ENCODE measurements at regions not wholly inside any gene's neighbourhood (a gene's known extent, or its start where the extent isn't known, plus 50 kb on each side); places are given as distances from the start of the nearest gene placed in this dataset.
A peak's percentile ranks its signal among the peaks of the same experiment; 100 is the strongest.

GRCh38 chr6:140105241-140105640 is 730.8 kb upstream of the CITED2 start:
- no peak for DNase-seq (ENCODE audit: low read depth)
- no peak overlapping the region for H3K4me3 ChIP-seq (ENCODE audit: low read depth, low read length)

GRCh38 chr6:140101818-140102217 is 727.4 kb upstream of the CITED2 start:
- no peak overlapping the region for H3K4me3 ChIP-seq (ENCODE audit: low read depth, low read length)
- DNase-seq (ENCODE audit: low read depth) = no peak
- TF ChIP-seq CTCF (IDR thresholded peaks at IDR 0.05; ENCODE audit: control insufficient read depth, extremely low read depth, insufficient read depth) = no peak

More at GRCh38 chr6:140105241-140105640, 730.8 kb upstream of the CITED2 start:
- TF ChIP-seq CTCF (IDR thresholded peaks at IDR 0.05; ENCODE audit: control insufficient read depth, extremely low read depth, insufficient read depth) = no peak

GRCh38 chr6:140101367-140101766 is 726.9 kb upstream of the CITED2 start:
- no peak overlapping the region for H3K4me3 ChIP-seq (ENCODE audit: low read depth, low read length)
- no peak for TF ChIP-seq CTCF (IDR thresholded peaks at IDR 0.05; ENCODE audit: control insufficient read depth, extremely low read depth, insufficient read depth)
- DNase-seq (ENCODE audit: low read depth) = no peak

- DNase-seq (ENCODE audit: low read depth) = no peak
- no peak overlapping the region for H3K4me3 ChIP-seq (ENCODE audit: low read depth, low read length)
- TF ChIP-seq CTCF (IDR thresholded peaks at IDR 0.05; ENCODE audit: control insufficient read depth, extremely low read depth, insufficient read depth) = no peak
These were observed 721.1 kb upstream of the CITED2 start for GRCh38 chr6:140095532-140095931.

- no peak overlapping the region for H3K4me3 ChIP-seq (ENCODE audit: low read depth, low read length)
- DNase-seq (ENCODE audit: low read depth) = no peak
- no peak for TF ChIP-seq CTCF (IDR thresholded peaks at IDR 0.05; ENCODE audit: control insufficient read depth, extremely low read depth, insufficient read depth)
These were observed 717.4 kb upstream of the CITED2 start for GRCh38 chr6:140091895-140092294.

GRCh38 chr6:140090871-140091270 is 716.4 kb upstream of the CITED2 start:
- H3K4me3 ChIP-seq (ENCODE audit: low read depth, low read length) = no peak overlapping the region
- no peak for TF ChIP-seq CTCF (IDR thresholded peaks at IDR 0.05; ENCODE audit: control insufficient read depth, extremely low read depth, insufficient read depth)
- DNase-seq (ENCODE audit: low read depth) = no peak

GRCh38 chr6:140083375-140083774 is 708.9 kb upstream of the CITED2 start:
- peak; percentile 62 for DNase-seq (ENCODE audit: low read depth)
- TF ChIP-seq CTCF (IDR thresholded peaks at IDR 0.05; ENCODE audit: control insufficient read depth, extremely low read depth, insufficient read depth) = no peak
- no peak overlapping the region for H3K4me3 ChIP-seq (ENCODE audit: low read depth, low read length)
